ENCODE measurements at regions not wholly inside any gene's neighbourhood (a gene's known extent, or its start where the extent isn't known, plus 50 kb on each side); places are given as distances from the start of the nearest gene placed in this dataset.

GRCh38 chr21:21816778-21817177 is 818.6 kb downstream of the NCAM2 start:
- TF ChIP-seq, protein P1, sequence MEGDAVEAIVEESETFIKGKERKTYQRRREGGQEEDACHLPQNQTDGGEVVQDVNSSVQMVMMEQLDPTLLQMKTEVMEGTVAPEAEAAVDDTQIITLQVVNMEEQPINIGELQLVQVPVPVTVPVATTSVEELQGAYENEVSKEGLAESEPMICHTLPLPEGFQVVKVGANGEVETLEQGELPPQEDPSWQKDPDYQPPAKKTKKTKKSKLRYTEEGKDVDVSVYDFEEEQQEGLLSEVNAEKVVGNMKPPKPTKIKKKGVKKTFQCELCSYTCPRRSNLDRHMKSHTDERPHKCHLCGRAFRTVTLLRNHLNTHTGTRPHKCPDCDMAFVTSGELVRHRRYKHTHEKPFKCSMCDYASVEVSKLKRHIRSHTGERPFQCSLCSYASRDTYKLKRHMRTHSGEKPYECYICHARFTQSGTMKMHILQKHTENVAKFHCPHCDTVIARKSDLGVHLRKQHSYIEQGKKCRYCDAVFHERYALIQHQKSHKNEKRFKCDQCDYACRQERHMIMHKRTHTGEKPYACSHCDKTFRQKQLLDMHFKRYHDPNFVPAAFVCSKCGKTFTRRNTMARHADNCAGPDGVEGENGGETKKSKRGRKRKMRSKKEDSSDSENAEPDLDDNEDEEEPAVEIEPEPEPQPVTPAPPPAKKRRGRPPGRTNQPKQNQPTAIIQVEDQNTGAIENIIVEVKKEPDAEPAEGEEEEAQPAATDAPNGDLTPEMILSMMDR (IDR thresholded peaks at IDR 0.05; ENCODE audit: insufficient read depth in 1 of 2, low read depth in 1 of 2, low read length in 1 of 2, severe bottlenecking in 1 of 2, unreplicated experiment in 1 of 2): no peak
- no peak overlapping the region for H3K27ac Mint-ChIP-seq (ENCODE audit: unreplicated experiment)
- H3K36me3 ChIP-seq (ENCODE audit: control insufficient read depth, insufficient read depth, low read length): no peaks in the 10 kb centered on the region
- H3K27me3 Mint-ChIP-seq (ENCODE audit: insufficient read depth, unreplicated experiment): peaks cover 5% of the 10 kb centered on the region
- no peaks in the 10 kb centered on the region for H3K36me3 Mint-ChIP-seq (ENCODE audit: insufficient read depth, unreplicated experiment)
- CTCF ChIA-PET: no interaction called here
- DNase-seq: no peak
- no peaks in the 10 kb centered on the region for H3K27me3 ChIP-seq (replicated peaks; ENCODE audit: control insufficient read depth, insufficient read depth, low read length)
- intact Hi-C loops (cut with micrococcal nuclease; ENCODE audit: unreplicated experiment): no loop called here
- H3K4me3 Mint-ChIP-seq (ENCODE audit: unreplicated experiment): no peak overlapping the region
- POLR2A ChIA-PET: no interaction called here
- H3K4me1 Mint-ChIP-seq (ENCODE audit: low read depth, unreplicated experiment): no peaks in the 10 kb centered on the region
- no peaks in the 10 kb centered on the region for H3K4me1 ChIP-seq
- BruUV-seq (replicated peaks): no TSS peak
- H3K4me3 ChIP-seq (ENCODE audit: low read depth, low read length): no peak overlapping the region
- no peaks in the 10 kb centered on the region for H3K9me3 ChIP-seq
- peaks cover 12% of the 10 kb centered on the region for H3K9me3 Mint-ChIP-seq (ENCODE audit: unreplicated experiment)

DNA sequence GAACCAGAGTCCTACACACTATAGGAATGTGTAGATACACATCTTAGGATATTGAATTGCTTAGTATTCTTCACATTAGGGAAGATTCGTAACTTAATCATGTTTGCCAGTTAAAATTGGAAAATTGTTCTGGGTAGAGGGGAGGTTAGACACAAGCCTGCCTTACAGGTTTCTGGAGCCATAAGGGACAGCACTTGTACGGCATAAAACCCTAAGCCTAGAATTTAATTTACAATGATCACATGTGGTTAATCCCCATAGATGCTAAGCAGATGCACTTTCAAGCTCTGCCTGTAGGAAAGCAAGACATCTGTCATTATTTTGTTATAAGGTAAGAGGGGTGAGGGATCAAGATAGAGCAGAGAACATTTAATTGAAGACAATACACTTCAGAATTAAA is 820.7 kb downstream of the NCAM2 start:
- H3K36me3 Mint-ChIP-seq (ENCODE audit: insufficient read depth, unreplicated experiment): no peaks in the 10 kb centered on the region
- TF ChIP-seq, protein P1 (IDR thresholded peaks at IDR 0.05; ENCODE audit: insufficient read depth in 1 of 2, low read depth in 1 of 2, low read length in 1 of 2, severe bottlenecking in 1 of 2, unreplicated experiment in 1 of 2): no peak
- peaks cover 3% of the 10 kb centered on the region for H3K27me3 Mint-ChIP-seq (ENCODE audit: insufficient read depth, unreplicated experiment)
- H3K4me1 Mint-ChIP-seq (ENCODE audit: low read depth, unreplicated experiment): no peaks in the 10 kb centered on the region
- ChIA-PET CTCF (no interaction called here), POLR2A (no interaction called here)
- no peak overlapping the region for H3K27ac Mint-ChIP-seq (ENCODE audit: unreplicated experiment)
- no TSS peak for BruUV-seq (replicated peaks)
- DNase-seq: no peak
- H3K9me3 Mint-ChIP-seq (ENCODE audit: unreplicated experiment): peaks cover 12% of the 10 kb centered on the region
- H3K4me3 Mint-ChIP-seq (ENCODE audit: unreplicated experiment): no peak overlapping the region
- H3K27me3 ChIP-seq (replicated peaks; ENCODE audit: control insufficient read depth, insufficient read depth, low read length): no peaks in the 10 kb centered on the region
- intact Hi-C loops (cut with micrococcal nuclease; ENCODE audit: unreplicated experiment): no loop called here
- no peaks in the 10 kb centered on the region for H3K9me3 ChIP-seq
- no peak overlapping the region for H3K4me3 ChIP-seq (ENCODE audit: low read depth, low read length)
- no peaks in the 10 kb centered on the region for H3K36me3 ChIP-seq (ENCODE audit: control insufficient read depth, insufficient read depth, low read length)
- H3K4me1 ChIP-seq: no peaks in the 10 kb centered on the region

- no peak for DNase-seq
- no peaks in the 10 kb centered on the region for H3K36me3 ChIP-seq (ENCODE audit: control insufficient read depth, insufficient read depth, low read length)
- POLR2A ChIA-PET: no interaction called here
- TF ChIP-seq, protein P1 (IDR thresholded peaks at IDR 0.05; ENCODE audit: insufficient read depth in 1 of 2, low read depth in 1 of 2, low read length in 1 of 2, severe bottlenecking in 1 of 2, unreplicated experiment in 1 of 2): no peak
- peaks cover 9% of the 10 kb centered on the region for H3K27me3 Mint-ChIP-seq (ENCODE audit: insufficient read depth, unreplicated experiment)
- intact Hi-C loops (cut with micrococcal nuclease; ENCODE audit: unreplicated experiment): no loop called here
- no TSS peak for BruUV-seq (replicated peaks)
- no peaks in the 10 kb centered on the region for H3K9me3 Mint-ChIP-seq (ENCODE audit: unreplicated experiment)
- CTCF ChIA-PET: no interaction called here
- H3K9me3 ChIP-seq: no peaks in the 10 kb centered on the region
- no peak overlapping the region for H3K4me3 ChIP-seq (ENCODE audit: low read depth, low read length)
- H3K4me3 Mint-ChIP-seq (ENCODE audit: unreplicated experiment): no peak overlapping the region
- no peaks in the 10 kb centered on the region for H3K36me3 Mint-ChIP-seq (ENCODE audit: insufficient read depth, unreplicated experiment)
- H3K4me1 Mint-ChIP-seq (ENCODE audit: low read depth, unreplicated experiment): no peaks in the 10 kb centered on the region
- no peak overlapping the region for H3K27ac Mint-ChIP-seq (ENCODE audit: unreplicated experiment)
- H3K4me1 ChIP-seq: no peaks in the 10 kb centered on the region
- H3K27me3 ChIP-seq (replicated peaks; ENCODE audit: control insufficient read depth, insufficient read depth, low read length): no peaks in the 10 kb centered on the region
These were observed 829.9 kb downstream of the NCAM2 start for GRCh38 chr21:21828130-21828529.

Data from Caco-2 (cell line).